HFFc6 (cell line): ENCODE measurements at regions not wholly inside any gene's neighbourhood (a gene's known extent, or its start where the extent isn't known, plus 50 kb on each side); places are given as distances from the start of the nearest gene placed in this dataset.

Experiments
- DNase-seq: peaks from one replicate; pipeline ENCODE4 v3.0.0-alpha.2; 2018
- H3K27ac Mint-ChIP-seq: 2 replicates; pipeline ENCODE4 v1.8.0; 2020; ENCODE audit warnings: mild to moderate bottlenecking, mixed read lengths
- H3K27me3 Mint-ChIP-seq: 2 replicates; pipeline ENCODE4 v1.8.0; 2021; ENCODE audit warnings: mild to moderate bottlenecking, moderate library complexity, mixed read lengths; ENCODE audit not compliant: insufficient read depth
- H3K36me3 Mint-ChIP-seq: 2 replicates; pipeline ENCODE4 v1.8.0; 2021; ENCODE audit warnings: low read depth, mixed read lengths
- H3K4me1 Mint-ChIP-seq: 2 replicates; pipeline ENCODE4 v1.8.0; 2020; ENCODE audit warnings: low read depth, mixed read lengths
- H3K4me3 Mint-ChIP-seq: 2 replicates; pipeline ENCODE4 v1.8.0; 2020; ENCODE audit warnings: mild to moderate bottlenecking, moderate library complexity, mixed read lengths
- H3K9me3 Mint-ChIP-seq: 2 replicates; pipeline ENCODE4 v1.8.0; 2020; ENCODE audit warnings: mild to moderate bottlenecking, mixed read lengths
- CTCF ChIP-seq: fragments of 200-600 bp; sonication (generic); IDR thresholded peaks from 2 replicates; pipeline ENCODE4 v1.5.0; 2021; ENCODE audit warnings: antibody characterized with exemption, mild to moderate bottlenecking

GRCh38 chr2:116911540-116911939, 903.0 kb upstream of the DDX18 start:
- H3K36me3 Mint-ChIP-seq: no peaks in the 10 kb centered on the region
- H3K9me3 Mint-ChIP-seq: peaks cover 26% of the 10 kb centered on the region
- TF ChIP-seq CTCF: no peak
- H3K4me3 Mint-ChIP-seq: no peak overlapping the region
- peaks cover 2% of the 10 kb centered on the region; the same call in 1 of the 2 replicates for H3K27me3 Mint-ChIP-seq
- DNase-seq: no peak
- no peaks in the 10 kb centered on the region for H3K4me1 Mint-ChIP-seq
- no peak overlapping the region for H3K27ac Mint-ChIP-seq

DNA sequence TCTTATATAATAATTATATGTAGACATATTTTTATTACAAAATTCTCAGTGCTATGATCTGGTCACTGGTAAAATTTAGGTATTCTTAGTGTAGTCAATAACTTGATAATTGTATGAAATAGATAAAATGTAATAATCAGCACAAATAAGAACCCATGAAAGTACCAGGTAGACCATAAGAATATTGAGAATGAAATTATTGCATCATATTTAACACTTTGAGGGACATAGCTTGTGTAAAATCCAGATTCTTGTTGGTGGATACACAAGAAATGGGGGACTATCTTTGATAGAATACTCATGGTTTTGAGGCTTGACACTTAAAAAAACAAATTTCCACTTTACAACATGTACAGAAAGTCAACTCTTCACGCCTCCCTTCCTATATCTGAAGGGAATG, 898.8 kb upstream of the DDX18 start:
- H3K36me3 Mint-ChIP-seq: no peaks in the 10 kb centered on the region
- no peaks in the 10 kb centered on the region for H3K4me1 Mint-ChIP-seq
- no peak for DNase-seq
- TF ChIP-seq CTCF: no peak
- H3K4me3 Mint-ChIP-seq: no peak overlapping the region
- H3K27me3 Mint-ChIP-seq: no peaks in the 10 kb centered on the region
- no peak overlapping the region for H3K27ac Mint-ChIP-seq
- peaks cover 33% of the 10 kb centered on the region for H3K9me3 Mint-ChIP-seq

DNA sequence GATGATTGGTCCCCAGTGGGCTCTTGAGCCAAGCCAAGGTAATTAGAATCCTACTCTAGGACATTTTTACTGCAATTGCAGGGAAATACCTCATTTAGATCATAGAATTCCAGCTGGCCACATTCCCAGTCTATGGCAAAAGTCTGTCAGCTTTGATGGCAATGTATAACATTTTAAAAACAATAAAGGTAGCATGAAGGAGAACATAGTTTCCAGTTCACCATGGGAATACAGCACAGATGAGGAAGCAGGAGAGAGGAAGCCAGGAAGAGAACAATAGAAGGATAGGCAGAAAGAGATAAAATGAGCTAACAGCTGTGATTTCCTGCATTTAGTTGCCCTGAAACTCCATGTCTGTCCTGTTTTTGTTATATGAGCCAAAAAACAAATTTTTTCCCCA, 897.3 kb upstream of the DDX18 start:
- Mint-ChIP-seq H3K27me3 (no peaks in the 10 kb centered on the region), H3K9me3 (peaks cover 42% of the 10 kb centered on the region), H3K4me1 (no peaks in the 10 kb centered on the region), H3K4me3 (no peak overlapping the region), H3K36me3 (no peaks in the 10 kb centered on the region), H3K27ac (no peak overlapping the region)
- DNase-seq: no peak
- TF ChIP-seq CTCF: no peak

- H3K36me3 Mint-ChIP-seq: no peaks in the 10 kb centered on the region
- no peak for TF ChIP-seq CTCF
- no peak for DNase-seq
- H3K9me3 Mint-ChIP-seq: peaks cover 48% of the 10 kb centered on the region
- H3K4me3 Mint-ChIP-seq: no peak overlapping the region
- H3K4me1 Mint-ChIP-seq: no peaks in the 10 kb centered on the region
- no peaks in the 10 kb centered on the region for H3K27me3 Mint-ChIP-seq
- H3K27ac Mint-ChIP-seq: no peak overlapping the region
Observed at GRCh38 chr2:116918574-116918973, 895.9 kb upstream of the DDX18 start.

DNA sequence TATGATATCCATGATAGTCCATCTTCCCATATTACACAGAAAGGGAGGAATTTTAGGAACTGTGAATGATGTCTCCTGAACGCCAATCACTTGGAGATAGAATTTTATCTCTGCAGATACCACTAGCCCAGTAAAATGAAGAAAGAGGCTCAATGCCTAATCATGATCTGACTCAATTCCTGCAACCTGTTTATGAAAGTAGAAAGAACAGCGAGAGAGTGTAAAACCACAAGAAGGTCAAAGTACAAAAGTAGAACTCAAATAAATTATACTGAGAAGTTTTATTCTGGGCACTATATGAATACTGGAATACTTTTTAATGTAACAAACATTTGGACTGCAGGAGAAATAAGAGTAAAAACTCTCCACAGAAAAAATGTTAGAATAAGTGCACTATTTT, 892.1 kb upstream of the DDX18 start:
- H3K27ac Mint-ChIP-seq: no peak overlapping the region
- no peaks in the 10 kb centered on the region for H3K4me1 Mint-ChIP-seq
- peaks cover 63% of the 10 kb centered on the region for H3K9me3 Mint-ChIP-seq
- H3K36me3 Mint-ChIP-seq: no peaks in the 10 kb centered on the region
- H3K4me3 Mint-ChIP-seq: no peak overlapping the region
- no peaks in the 10 kb centered on the region for H3K27me3 Mint-ChIP-seq
- TF ChIP-seq CTCF: no peak
- DNase-seq: no peak

DNA sequence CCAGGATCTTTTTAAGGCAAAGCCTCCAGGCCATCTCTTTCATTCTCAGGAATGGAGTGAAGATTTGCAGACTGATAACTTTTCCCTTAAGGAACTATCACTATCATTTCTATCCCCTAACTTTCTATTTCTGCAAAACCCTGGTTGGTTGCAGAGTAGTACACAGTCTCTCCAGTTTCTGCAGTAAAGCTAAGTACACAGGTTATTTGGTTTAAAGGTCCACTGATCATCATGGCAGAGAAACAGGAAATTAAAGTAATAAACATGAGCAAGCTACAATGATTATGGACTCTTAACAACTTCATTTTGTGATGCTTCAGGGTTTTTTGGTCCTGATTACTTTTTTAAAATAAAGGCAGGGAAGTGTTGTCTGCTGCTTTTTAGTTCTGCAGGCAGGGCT, 890.0 kb upstream of the DDX18 start:
- Mint-ChIP-seq H3K9me3 (peaks cover 61% of the 10 kb centered on the region), H3K4me3 (no peak overlapping the region), H3K27ac (no peak overlapping the region), H3K36me3 (no peaks in the 10 kb centered on the region), H3K4me1 (no peaks in the 10 kb centered on the region), H3K27me3 (no peaks in the 10 kb centered on the region)
- DNase-seq: no peak
- no peak for TF ChIP-seq CTCF
